ENCODE measurements at regions not wholly inside any gene's neighbourhood (a gene's known extent, or its start where the extent isn't known, plus 50 kb on each side); places are given as distances from the start of the nearest gene placed in this dataset.

DNA sequence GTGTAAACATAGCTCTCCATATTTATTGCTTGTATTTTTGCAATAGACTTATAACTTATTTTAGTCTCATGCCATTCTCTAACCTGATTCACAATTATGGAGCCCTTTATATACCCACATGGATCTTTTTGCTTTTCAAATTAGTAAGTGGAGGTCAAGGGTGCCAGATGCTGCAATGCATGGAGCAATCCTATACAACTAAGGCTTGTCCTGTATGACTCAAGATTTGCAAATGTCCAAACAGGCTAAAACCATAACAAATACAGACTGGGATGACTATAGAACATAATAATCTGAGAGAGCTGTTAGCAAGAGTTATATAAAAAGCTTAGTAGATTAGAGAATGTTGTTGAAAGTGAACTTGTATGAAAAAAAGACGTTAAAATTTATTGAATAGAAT is 690.4 kb upstream of the NRXN1 start:
- FAIRE-seq (no peak), DNase-seq (ENCODE audit: low read depth in 1 of 2, low spot score in 1 of 2) (no peak), ATAC-seq (no peak)
- ChIA-PET CTCF (no interaction called here), POLR2A (no interaction called here)
- TF ChIP-seq CEBPB (IDR thresholded peaks at IDR 0.05): no peak
- no peak for TF ChIP-seq RNF2 (IDR thresholded peaks at IDR 0.05; ENCODE audit: borderline replicate concordance, low read depth)
- no peak for TF ChIP-seq ZSCAN20 (CRISPR knock-in tag; IDR thresholded peaks at IDR 0.05)
- no peak for TF ChIP-seq BCL3 (IDR thresholded peaks at IDR 0.05)
- TF ChIP-seq, protein P1, sequence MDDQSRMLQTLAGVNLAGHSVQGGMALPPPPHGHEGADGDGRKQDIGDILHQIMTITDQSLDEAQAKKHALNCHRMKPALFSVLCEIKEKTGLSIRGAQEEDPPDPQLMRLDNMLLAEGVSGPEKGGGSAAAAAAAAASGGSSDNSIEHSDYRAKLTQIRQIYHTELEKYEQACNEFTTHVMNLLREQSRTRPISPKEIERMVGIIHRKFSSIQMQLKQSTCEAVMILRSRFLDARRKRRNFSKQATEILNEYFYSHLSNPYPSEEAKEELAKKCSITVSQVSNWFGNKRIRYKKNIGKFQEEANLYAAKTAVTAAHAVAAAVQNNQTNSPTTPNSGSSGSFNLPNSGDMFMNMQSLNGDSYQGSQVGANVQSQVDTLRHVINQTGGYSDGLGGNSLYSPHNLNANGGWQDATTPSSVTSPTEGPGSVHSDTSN (IDR thresholded peaks at IDR 0.05): no peak
- no peak for TF ChIP-seq MAZ (IDR thresholded peaks at IDR 0.05; ENCODE audit: borderline replicate concordance, low read depth, low read length)
- no peak for TF ChIP-seq ZNF302 (CRISPR knock-in tag; IDR thresholded peaks at IDR 0.05)
- TF ChIP-seq MYC (IDR thresholded peaks at IDR 0.05; ENCODE audit: borderline replicate concordance, low read length): no peak
- no peak for TF ChIP-seq JUN (IDR thresholded peaks at IDR 0.05)
- no peak for TF ChIP-seq RAD21 (conservative IDR thresholded peaks at IDR 0.05 in 1 of 2, IDR thresholded peaks at IDR 0.05 in 1 of 2)
- no peak for TF ChIP-seq GATA3 (IDR thresholded peaks at IDR 0.05; ENCODE audit: borderline replicate concordance)
- TF ChIP-seq NPAS2 (CRISPR knock-in tag; IDR thresholded peaks at IDR 0.05; ENCODE audit: borderline replicate concordance): no peak
- TF ChIP-seq HEYL (CRISPR knock-in tag; IDR thresholded peaks at IDR 0.05): no peak
- TF ChIP-seq FOSL2 (IDR thresholded peaks at IDR 0.05): no peak
- no peak for TF ChIP-seq FOSL2 (CRISPR knock-in tag; IDR thresholded peaks at IDR 0.05)
- TF ChIP-seq CHD4 (IDR thresholded peaks at IDR 0.05; ENCODE audit: borderline replicate concordance): no peak
- TF ChIP-seq, protein P2, sequence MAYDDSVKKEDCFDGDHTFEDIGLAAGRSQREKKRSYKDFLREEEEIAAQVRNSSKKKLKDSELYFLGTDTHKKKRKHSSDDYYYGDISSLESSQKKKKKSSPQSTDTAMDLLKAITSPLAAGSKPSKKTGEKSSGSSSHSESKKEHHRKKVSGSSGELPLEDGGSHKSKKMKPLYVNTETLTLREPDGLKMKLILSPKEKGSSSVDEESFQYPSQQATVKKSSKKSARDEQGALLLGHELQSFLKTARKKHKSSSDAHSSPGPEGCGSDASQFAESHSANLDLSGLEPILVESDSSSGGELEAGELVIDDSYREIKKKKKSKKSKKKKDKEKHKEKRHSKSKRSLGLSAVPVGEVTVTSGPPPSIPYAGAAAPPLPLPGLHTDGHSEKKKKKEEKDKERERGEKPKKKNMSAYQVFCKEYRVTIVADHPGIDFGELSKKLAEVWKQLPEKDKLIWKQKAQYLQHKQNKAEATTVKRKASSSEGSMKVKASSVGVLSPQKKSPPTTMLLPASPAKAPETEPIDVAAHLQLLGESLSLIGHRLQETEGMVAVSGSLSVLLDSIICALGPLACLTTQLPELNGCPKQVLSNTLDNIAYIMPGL (CRISPR knock-in tag; IDR thresholded peaks at IDR 0.05; ENCODE audit: borderline replicate concordance): no peak
- 3% methylated on average over 1 of the region's 1 CpG for WGBS (ENCODE audit: missing lambda C conversion rate)
- H3K4me1 ChIP-seq: no peaks in the 10 kb centered on the region
- H3K4me2 ChIP-seq: no peak overlapping the region
- no peak overlapping the region for H3K27ac ChIP-seq
- no peak overlapping the region for H3K4me3 ChIP-seq
- no peaks in the 10 kb centered on the region for H3K9me3 ChIP-seq

DNA sequence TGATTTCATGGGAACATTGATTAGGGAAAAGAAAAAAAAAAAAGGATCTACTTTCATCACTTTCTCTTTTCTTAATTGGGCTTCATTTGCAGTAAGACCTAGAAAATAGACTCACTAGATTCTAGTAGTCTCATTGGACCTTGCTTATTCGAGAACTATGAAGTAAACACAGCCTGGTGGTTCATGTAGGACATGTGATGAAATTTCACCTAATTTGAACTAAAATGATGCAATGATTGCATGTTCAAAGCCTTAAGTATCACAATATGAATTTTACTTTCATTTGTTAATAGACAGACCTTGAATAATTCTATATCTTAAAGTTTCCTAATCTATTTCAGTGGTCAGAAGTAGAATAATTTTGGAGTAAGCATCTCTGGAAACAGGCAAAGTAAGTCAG is 688.9 kb upstream of the NRXN1 start:
- FAIRE-seq (no peak), ATAC-seq (no peak), DNase-seq (ENCODE audit: low read depth in 1 of 2, low spot score in 1 of 2) (no peak)
- Histone ChIP-seq H3K27ac (no peak overlapping the region), H3K4me3 (no peak overlapping the region), H3K4me2 (no peak overlapping the region), H3K4me1 (no peaks in the 10 kb centered on the region), H3K9me3 (no peaks in the 10 kb centered on the region)
- no peak for TF ChIP-seq SREBF2 (IDR thresholded peaks at IDR 0.05)
- TF ChIP-seq ZC3H11A (IDR thresholded peaks at IDR 0.05): no peak
- TF ChIP-seq, protein P3, sequence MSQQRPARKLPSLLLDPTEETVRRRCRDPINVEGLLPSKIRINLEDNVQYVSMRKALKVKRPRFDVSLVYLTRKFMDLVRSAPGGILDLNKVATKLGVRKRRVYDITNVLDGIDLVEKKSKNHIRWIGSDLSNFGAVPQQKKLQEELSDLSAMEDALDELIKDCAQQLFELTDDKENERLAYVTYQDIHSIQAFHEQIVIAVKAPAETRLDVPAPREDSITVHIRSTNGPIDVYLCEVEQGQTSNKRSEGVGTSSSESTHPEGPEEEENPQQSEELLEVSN (IDR thresholded peaks at IDR 0.05; ENCODE audit: borderline replicate concordance, low read depth): no peak
- TF ChIP-seq CHD2 (IDR thresholded peaks at IDR 0.05; ENCODE audit: low read length, partially characterized antibody): no peak
- TF ChIP-seq KDM1A (IDR thresholded peaks at IDR 0.05; ENCODE audit: low read depth): no peak
- TF ChIP-seq FOXS1 (CRISPR knock-in tag; IDR thresholded peaks at IDR 0.05): no peak
- no peak for TF ChIP-seq BHLHE40 (IDR thresholded peaks at IDR 0.05; ENCODE audit: low read depth, low read length)
- TF ChIP-seq FOSB (CRISPR knock-in tag; IDR thresholded peaks at IDR 0.05): no peak
- TF ChIP-seq ZNF302 (CRISPR knock-in tag; IDR thresholded peaks at IDR 0.05): no peak
- TF ChIP-seq, protein P2 (CRISPR knock-in tag; IDR thresholded peaks at IDR 0.05; ENCODE audit: borderline replicate concordance): no peak
- ChIA-PET POLR2A (no interaction called here), CTCF (no interaction called here)
- WGBS (ENCODE audit: missing lambda C conversion rate): 24% methylated on average over 1 of the region's 1 CpG

All from A549 (cell line).